HG03045 (cell line): ENCODE measurements at regions not wholly inside any gene's neighbourhood (a gene's known extent, or its start where the extent isn't known, plus 50 kb on each side); places are given as distances from the start of the nearest gene placed in this dataset.
A peak's percentile ranks its signal among the peaks of the same experiment; 100 is the strongest.
"Not testable (repeated sequence)": the region's sequence is repeated elsewhere in the genome, so short reads cannot be mapped to it uniquely, and the experiment has no call there.

Experiments
- ATAC-seq: cut with Tn5 transposase; IDR thresholded peaks from one replicate; pipeline ENCODE4 v1.9.1; 2021; ENCODE audit warnings: mild to moderate bottlenecking, moderate library complexity; ENCODE audit not compliant: unreplicated experiment

DNA sequence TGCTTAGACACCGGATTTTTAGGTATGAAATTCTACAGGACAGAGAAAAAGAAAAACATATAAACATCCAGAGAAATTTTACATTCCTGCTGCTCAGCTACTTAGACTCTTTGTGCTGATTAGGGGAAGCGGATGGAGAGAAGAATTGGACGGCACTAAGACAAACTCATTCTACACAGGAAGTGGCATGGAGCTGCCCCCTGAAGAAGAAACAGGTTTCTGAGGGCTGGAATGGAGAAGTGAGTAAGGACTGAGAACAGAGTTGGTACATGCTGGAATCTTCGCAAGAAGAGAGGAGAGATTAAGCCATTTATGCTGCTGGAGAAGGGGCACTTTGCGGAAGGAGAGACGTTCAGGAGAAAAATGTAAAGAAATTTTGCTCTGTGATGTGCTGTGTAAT lies 253.0 kb upstream of the ERBB4 start:
- no peak for ATAC-seq

DNA sequence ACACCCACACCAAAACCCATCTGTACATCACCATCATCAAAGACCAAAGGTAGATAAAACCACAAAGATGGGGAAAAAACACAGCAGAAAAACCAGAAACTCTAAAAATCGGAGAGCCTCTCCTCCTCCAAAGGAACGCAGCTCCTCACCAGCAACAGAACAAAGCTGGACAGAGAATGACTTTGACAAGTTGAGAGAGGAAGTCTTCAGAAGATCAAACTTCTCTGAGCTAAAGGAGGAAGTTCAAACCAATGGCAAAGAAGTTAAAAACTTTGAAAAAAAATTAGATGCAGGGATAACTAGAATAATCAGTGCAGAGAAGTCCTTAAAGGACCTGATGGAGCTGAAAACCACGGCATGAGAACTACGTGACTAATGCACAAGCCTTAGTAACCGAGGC lies 247.5 kb upstream of the ERBB4 start:
- ATAC-seq: not testable (repeated sequence)

DNA sequence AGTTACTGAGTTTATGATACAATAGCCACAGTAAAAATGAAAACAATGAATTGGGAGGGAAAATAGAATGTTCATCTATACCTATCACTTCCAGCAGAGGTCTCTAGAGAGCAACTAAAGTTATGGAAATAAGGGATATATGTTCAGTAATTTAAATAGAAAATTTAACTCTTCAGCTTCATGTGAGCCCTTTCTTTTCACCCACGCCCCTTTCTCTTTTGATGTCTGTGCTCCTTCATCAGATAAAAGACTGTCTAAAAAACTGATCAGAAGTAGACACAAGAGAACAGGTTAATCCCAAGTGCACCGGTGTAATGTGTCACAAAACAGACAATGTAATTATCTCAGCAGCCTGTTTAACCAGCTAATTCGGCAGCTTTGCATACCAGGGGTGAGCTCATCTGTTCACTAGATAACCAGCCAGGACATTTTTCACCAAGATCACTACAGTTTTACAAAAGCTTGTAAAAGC lies 238.5 kb upstream of the ERBB4 start:
- ATAC-seq: no peak

DNA sequence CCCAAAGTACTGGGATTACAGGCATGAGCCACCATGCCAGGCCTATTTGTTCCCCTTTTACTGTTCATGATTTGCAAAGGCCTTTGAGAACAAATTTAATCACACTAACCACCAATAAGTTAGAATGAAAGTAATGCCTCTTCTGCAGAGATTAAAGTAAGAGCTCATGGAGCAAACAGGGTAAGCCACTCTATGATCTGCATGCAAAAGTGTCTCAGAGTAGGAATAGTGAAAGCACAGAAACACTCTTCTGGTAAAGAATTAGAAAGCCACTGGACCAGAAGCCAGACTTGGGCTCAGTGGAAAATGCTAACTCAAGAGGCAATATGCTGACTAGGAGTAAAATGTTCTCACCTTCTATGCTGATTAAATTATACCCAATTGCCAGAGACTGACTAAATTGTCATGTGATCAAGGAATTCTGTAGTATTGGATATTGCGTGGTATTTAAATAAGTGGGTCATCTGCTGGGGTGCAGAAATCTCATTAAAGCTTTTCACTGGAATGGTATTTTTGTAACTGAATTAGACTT lies 235.3 kb upstream of the ERBB4 start:
- ATAC-seq: no peak

GRCh38 chr2:212770240-212770639 lies 231.6 kb upstream of the ERBB4 start:
- ATAC-seq: no peak

- no peak for ATAC-seq
Observed at GRCh38 chr2:212766921-212767320, 228.3 kb upstream of the ERBB4 start.

DNA sequence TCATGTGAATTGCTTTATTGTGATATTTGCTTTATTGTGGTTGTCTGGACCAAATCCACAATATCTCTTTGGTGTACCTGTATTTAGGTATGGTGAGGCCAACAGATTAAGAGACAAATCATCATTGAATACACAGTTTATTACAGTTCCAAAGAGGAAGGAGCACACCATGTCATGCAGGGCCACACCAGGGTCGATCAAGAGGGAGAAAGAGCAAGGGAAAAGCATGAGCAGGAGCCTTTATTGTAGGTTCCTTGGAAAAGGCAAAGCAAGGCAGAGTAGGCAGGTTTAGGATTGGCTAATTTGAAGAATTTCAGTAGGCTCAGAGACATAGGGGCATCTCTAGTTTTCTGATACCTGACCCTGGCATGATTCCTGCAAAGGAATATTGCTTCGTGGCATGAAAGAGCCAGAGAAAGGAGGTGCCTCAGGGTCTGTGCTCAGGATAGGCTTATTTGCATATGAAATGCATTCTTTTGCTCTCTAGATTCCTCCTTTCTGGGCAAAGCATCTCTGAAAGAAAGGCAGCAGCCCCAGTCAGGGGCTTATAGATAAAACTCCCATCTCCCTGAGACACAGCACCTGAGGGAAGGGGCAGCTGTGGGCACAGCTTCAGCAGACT lies 214.2 kb upstream of the ERBB4 start:
- ATAC-seq: no peak

DNA sequence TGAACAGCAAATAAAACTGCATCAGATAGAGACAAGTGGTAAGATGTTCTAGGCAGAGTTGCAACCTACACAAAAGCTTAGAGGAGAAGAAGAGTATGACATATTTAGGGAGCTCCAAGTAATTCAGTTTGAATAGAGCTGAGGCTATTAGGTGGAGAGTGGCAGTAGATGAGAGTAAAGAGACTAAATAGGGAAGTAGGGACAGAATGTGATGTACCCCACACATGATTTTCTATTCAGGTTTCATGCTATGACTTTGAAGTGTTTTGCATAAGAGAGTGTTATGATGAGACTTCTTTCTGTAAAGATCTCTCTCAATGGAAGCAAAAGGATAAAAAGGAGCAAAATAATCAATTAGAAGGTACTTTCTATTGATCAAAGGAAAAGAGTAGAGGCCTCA lies 206.8 kb upstream of the ERBB4 start:
- ATAC-seq: peak; percentile 86

DNA sequence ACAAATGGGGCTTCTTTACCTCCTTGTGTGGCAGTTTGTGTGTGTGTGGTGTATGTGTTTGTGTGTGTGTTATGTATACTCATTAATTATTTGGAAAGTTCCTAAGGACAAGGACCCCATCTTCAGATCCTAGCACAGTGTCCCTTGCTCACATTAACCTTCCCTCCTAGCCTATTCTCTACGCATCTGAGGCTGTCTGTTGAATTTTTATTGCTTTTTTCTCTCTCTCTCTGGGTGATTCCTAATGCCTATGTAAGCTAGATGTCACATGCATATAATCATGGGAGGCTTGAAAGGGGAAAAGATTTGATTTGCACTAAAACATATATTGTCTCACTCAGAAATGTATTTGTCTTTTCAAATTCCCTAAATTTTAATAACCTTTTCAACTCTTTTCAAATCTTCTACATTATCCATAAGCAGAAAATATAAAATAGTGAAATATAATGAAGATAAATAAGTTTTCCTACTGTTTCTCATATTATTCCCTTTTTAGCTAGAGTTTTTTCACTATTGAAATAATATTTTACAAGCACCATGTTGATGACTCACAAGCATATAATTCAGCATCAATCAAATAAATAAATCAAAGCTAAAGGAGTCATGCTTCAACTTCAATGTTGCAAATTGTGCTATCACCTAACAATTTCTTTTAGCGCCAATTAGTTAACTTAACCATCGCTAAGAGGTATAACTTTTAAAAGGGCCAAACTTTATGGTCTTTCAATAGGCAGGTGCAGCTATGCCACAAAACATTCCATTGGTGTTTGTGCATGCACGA lies 199.0 kb upstream of the ERBB4 start:
- ATAC-seq: no peak

- ATAC-seq: no peak
Observed at GRCh38 chr2:212736385-212736726, 197.8 kb upstream of the ERBB4 start.

GRCh38 chr2:212733273-212733672 lies 194.7 kb upstream of the ERBB4 start:
- no peak for ATAC-seq

DNA sequence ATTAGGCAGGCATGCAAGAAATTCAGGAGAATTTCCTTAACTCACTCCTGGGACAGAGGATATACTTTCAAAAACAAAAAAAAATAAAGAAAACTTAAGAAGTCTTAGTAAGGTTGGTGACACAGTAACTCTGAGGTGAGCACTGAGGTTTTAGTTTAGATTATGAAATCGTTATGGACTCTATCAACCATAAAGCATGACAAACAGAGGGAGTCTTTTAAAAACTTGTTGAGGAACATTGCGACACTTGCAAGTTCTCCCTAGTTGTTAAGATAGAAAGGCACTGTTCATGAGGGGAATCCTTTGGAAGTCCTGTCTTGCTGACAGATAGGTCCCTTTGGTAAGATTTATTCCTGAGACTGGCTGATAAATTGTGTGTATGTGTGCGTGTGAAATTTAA lies 194.3 kb upstream of the ERBB4 start:
- no peak for ATAC-seq

- ATAC-seq: peak; percentile 81
Observed at GRCh38 chr2:212730994-212731393, 192.4 kb upstream of the ERBB4 start.

DNA sequence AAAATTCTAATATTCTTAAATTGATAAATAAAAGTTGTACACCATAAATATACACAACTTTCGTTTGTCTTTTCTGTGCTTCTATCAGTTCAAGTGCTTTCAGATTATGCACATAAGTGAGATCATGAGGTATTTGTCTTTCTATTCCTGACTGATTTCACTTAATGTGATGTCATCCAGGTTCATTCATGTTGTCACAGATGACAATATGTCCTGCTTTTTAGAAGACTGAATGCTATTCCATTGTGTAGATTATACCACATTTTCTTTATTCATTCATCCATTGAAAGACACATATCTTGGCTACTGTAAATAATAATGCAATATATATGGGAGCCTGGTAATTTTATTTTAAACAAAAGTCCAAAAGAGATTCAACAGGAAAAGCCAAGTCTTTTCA lies 190.1 kb upstream of the ERBB4 start:
- ATAC-seq: no peak

DNA sequence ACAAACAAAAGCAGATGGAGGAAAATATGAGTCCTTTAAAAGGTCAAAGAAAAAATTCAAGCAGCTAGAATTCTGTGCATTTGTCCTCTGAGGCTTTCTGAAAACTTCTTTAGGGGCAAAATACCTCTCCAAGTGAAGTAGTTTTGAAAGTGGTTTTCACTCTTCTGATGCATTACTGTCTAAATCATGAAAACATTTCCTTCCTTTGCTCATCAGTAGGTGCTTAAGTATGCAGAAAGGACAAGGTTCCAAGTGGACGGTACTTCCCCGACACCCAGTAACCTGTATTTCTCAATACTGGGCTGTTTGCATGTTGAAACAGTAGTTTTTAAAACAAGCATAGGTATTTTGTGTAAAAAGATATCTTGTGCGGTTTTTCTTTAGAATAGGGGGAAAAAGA lies 189.1 kb upstream of the ERBB4 start:
- ATAC-seq: peak; percentile 50

DNA sequence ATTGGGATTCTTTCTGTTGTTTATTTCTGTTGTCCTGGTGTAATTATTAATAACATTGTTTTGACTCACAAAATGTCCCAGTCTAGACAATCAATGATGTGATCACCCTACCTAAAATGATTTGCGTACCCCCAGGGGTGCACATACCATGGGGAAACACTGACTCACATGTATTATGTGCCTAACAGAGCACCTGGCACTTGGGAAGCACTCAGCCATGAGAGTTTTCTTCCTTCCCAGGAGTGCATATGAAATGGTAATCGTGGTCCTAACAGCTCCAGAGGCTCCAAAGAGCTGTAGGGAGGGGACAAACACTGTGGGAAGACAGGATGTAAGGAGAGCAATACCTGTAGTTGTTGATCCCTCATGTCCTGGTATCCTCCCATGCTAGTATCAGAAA lies 187.8 kb upstream of the ERBB4 start:
- no peak for ATAC-seq

DNA sequence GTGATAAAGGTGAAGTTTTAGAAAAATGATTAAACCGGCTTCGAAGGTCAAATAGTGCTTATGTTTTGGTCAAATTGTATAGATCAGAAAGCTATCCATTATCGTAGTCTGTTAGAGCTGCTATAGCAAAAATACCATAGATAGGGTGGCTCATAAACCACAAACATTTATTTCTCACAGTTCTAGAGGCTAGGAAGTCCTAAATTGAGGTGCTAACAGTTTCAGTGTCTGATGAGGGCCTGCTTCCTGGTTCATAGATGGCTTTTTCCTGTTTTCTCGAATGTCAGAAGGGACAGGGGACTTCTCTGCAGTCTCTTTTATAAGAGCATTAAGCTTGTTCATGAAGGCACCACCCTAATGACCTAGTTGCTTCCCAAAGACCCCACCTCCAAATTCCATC lies 186.6 kb upstream of the ERBB4 start:
- ATAC-seq: no peak

DNA sequence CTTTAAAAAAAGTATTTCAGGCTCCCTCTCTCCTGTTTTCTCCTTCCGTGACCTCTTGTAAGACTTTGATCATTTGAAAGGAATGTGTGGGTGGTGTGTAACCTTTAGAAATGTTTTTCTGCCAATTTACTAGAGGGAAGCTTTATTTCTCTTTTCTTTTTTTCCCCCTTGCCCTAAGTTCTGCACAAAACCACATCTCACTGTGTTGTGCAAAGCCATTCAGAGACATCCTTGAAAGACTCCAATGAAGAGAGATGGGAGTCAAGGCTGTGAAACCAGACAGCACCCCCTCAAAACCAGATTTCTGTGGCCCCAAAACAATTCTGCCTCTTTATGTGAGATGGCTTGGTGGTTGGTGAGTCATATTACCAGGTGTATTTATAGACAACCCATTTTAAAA lies 184.6 kb upstream of the ERBB4 start:
- ATAC-seq: no peak

DNA sequence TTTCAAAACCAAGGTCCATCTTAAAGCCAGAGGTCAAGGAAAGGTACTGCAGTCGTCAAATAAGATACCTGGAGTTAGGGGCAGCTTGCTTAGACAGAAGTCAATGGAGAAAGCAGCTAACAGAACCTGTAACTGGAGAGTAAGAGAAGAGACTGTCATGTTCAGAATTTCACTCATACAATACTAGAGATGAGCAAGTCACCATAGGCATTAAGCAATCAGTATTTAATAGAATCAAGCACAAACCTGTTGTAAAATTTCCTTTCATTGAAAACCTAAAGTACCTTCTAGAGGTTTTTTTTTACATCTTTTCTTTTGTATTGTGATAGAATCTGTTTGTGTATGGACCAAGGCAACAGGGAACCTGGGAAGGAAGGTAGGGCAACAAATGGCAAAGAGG lies 183.4 kb upstream of the ERBB4 start:
- ATAC-seq: no peak

DNA sequence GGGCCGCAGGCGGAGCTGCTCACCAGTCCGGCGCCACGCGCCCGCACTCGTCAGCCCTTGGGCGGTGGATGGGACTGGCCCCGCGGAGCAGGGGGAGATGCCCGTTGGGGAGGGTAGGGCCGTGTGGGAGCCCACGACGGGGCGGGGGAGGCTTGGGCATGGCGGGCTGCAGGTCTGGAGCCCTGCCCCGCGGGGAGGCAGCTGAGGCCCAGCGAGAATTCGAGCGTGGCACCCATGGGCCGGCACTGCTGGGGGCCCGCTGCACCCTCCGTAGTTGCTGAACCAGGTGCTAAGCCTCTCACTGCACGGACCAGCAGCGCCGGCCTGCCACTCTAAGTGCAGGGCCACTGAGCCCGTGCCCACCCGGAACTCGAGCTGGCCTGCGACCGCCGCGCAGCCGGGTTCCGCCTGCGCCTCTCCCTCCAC lies 182.4 kb upstream of the ERBB4 start:
- ATAC-seq: no peak

DNA sequence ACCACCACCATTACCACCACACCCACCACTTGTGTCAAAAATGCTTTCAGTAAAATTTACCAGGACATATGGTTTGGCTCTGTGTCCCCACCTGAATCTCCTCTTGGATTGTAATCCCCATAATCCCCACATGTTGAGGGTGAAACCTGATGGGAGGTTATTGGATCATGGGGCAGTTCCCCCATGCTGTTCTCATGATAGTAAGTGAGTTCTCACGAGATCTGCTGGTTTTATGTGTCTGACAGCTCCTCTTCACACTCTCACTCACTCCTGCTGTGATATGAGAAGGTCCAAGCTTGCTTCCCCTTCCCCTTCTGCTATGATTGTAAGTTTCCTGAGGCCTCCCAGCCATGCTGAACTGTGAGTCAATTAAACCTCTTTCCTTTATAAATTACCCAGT lies 176.8 kb upstream of the ERBB4 start:
- not testable (repeated sequence) for ATAC-seq

DNA sequence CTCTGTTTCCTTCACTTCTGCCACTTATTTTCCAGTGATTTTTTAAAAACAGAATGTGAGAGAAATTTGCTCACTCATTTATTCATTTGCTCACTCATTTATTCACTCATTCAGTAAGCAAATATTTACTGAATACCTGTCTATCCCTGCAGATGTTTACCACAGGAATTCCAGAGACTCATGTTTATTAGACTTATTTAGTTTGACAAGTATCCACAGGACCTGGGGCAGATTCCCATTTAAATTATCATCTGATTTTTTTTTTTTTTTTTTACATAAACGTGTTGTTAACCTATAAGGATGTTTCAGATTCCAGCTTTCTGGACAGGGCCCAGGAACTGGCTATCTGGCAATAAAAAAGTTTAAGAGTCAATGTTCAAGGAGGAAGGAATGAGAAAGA lies 175.1 kb upstream of the ERBB4 start:
- ATAC-seq: no peak
